GM19043 (cell line): ENCODE measurements at regions not wholly inside any gene's neighbourhood (a gene's known extent, or its start where the extent isn't known, plus 50 kb on each side); places are given as distances from the start of the nearest gene placed in this dataset.

Source experiments
- ATAC-seq: cut with Tn5 transposase; IDR thresholded peaks from one replicate; pipeline ENCODE4 v1.9.1; 2021; ENCODE audit warnings: low read depth; ENCODE audit not compliant: unreplicated experiment

DNA sequence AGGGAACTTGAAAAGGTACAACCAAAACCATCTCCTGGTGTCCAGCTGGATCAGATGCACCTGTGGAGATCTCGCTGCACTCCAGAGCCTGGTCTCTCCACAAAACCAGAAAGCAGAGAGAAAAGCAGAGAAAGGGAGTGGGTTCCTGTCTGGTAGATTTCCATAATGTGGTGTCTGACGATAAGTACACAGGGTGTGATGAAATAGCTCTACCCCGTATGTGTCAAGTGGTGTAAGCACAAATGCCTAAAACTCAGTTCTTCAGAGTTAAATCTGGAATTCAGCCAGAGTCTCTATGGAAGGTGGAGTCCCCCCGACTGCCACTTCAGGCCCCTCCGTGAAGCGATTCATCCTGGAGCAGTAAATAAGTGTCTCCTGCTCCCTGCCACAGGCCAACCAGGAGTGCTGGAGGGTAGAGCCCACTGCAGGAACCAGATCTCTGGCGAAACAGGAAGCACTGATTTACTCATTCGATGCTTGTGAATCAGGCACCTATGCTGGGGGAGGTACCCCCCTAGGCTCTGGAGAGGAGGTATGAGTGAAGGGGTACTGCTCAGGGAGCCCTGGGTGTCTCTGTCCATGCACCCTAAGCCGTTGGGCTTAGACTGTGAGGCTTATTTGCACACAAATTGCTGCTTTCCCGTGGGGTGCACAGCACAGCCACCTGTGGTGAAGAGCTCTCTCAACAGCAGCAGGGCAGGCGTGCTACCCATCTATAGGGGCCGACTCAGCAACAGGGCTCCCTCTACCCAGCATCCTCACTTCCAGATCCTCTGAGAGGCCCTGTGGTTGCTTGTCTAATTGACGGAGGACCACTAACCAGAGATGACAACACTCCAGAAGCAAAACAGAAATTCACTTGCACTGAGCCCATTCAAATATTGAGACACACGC, 97.1 kb upstream of the MYOCD start:
- ATAC-seq, result no peak

DNA sequence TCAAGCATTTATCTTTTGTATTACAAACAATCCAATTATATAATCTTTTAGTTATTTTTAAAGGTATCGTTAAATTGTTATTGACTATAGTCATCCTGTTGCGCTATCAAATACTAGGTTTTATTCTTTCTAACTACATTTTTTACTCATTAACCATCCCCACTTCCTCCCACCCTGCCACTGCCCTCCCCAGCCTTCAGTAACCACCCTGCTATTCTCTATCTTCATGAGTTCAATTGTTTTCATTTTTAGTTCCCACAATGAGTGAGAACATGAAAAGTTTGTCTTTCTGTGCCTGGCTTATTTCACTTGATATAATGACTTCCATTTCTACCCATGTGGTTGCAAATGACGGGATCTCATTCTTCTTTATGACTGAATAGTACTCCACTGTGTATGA, 94.1 kb upstream of the MYOCD start:
- no peak for ATAC-seq

DNA sequence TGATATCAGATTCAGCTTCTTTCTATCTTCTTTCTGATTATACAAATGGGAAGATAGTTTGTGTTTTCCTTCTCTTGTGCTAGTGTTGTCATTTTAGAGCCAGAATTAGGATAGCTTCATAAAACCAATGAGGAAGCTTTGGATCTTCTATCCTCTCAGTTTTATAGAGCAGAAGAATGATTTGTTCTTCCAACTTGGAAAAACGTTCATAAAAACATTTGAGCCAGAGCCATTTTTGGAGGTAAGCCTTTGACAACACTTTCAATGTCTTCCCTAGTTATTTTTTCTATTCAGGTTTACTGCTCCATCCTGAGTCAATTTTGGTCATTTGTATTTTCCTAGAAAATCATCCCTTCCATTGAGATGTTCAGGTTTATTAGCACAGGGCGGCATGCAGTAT, 91.2 kb upstream of the MYOCD start:
- no peak for ATAC-seq

DNA sequence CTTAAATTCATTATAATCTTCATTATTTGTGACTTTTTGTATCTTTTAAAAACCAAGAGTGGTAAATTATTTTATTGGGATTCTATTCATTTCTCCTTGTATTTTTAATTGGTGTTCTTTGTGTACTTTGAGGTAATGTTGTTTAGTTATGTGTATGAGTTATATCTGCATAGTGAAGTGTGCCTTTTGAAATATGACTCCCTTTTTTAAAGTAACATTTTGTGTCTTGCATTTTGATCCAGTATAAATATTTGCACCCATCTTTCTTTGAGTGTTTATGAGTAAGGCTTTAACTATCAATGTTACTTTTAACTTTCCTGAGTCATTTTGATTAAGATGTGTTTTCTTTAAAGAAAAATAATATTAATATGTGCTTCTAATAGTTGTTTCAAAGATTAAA, 90.0 kb upstream of the MYOCD start:
- ATAC-seq, result no peak

DNA sequence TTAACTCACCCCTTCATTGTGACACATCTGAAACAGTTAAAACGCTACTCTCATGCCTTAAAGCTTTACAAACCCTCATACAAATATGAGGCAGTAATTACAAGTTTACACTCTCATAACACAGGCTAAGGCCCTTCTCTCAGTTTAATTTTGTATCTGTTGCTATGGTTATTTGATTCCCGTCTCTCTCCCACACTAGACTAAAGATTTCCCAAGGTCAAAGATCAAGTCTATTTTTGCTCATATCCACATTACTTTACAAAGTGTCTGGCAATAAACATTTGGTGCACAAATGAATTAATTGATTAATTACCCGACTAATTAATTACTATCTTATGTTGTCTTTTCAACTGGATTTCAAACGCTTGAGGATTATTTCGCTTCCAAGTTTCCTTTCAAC, 86.4 kb upstream of the MYOCD start:
- no peak for ATAC-seq

DNA sequence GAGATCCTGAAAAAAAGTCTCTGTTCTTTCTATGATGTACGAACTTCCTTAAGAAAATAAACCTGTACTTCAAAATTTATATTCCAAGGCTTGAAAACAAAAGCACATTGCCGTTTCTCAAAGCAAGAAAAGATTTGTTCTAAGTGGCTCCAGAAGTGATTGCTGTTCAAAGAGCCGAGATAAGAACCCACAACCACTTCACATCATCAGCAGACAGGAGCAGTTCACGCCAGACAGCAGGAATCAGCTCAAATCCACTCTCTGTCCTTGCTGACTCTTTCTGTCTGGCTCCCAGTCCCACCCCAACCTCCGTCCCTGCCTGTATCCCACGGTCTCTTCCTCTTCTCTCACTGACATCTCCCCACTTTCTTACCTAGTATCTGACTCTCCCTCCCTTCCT, 85.0 kb upstream of the MYOCD start:
- no peak for ATAC-seq

DNA sequence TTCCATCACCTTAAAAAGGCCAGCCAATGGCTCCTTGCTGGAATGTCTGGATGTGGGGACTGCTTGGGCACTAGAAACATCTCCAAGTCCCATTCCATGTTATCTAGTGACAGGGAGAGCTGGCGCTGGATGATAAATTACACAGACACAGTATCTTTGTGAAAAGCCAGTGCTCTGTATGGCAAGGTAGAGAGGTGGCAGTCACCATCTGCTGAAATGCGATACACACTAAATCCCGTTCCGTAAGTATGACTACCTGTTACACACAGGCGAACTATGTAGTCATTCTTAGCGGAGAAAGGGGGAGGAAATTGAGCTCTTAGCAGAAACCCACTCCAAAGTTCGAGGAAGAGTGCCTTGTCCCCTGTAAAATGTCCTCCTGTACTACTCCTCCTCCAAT, 81.0 kb upstream of the MYOCD start:
- ATAC-seq, result no peak

DNA sequence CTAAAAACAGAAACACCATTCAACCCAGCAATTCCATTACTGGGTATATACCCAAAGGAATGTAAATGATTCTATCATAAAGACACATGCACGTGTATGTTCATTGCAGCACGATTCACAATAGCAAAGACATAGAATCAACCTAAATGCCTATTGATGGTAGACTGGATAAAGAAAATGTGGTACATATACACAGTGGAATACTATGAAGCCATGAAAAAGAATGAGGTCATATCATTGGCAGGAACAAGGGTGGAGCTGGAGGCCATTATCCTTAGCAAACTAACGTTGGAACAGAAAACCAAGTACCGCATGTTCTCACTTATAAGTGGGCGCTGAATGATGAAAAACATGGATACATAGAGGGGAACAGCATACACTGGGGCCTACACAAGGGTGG, 77.2 kb upstream of the MYOCD start:
- ATAC-seq, result no peak

DNA sequence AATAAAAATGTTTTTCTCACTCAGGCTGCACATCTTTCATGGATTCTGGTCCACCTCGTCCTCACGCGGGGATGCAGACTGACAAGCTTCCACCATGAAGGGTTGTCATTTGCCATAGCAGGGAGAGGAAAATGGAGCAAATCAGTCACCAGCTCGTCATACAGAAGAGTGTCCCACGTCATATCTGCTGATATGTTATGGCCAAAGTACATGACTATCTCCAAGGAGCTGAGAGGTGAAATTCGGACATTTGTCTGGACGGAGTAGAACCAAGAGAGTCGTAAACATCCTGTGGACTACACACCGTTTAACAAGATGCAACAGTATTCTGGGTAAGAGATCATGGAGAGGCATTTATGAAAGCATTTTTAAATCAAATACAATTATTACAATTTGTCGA, 75.3 kb upstream of the MYOCD start:
- no peak for ATAC-seq

DNA sequence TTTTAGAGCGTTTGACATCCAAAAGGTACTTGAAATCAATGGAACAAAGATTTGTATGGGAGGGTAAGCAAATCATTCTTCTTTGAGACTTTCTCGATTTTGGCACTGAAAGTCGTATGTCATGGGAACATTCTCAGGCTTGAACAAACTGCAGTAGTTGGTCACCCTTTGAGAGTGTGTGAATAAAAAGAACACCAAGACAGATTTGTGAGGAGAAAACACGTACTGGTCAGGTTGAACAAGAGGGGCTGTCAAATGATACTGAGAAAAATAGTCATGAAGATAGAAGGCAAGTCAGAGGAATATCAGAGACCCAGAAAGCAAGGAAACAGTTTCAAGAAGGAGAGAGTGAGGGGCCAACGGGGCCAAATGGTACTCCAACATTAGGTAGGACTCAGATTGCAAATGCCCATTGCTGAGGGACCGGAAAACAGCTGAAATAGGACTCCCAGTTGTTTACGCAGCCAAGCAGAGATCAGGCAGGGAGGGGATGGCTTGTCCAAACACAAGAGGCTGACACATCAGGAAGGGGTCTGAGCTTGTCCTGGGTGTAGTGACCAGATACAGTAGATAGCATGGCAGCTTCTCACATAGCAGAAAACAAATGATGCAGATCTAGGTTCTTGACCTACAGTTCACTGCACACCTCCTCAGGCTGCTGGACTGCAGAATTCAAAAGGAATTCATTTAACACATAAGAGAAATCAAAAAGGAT, 74.5 kb upstream of the MYOCD start:
- ATAC-seq, result no peak

DNA sequence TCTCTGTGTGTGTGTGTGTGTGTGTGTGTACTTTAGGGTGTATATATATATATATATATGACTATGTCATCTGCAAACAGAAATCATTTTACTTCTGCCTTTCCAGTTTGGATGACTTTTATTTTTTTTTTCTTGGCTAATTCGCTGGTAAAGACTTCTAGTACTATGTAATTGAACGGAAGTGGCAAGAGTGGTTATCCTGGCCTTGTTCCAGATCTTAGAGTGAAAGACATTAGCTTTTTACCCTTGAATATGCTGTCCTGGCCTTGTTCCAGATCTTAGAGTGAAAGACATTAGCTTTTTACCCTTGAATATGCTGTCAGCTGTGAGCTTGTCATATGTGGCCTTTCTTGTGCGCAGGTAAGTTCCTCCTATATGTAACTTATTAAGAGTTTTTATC, 72.7 kb upstream of the MYOCD start:
- no peak for ATAC-seq

DNA sequence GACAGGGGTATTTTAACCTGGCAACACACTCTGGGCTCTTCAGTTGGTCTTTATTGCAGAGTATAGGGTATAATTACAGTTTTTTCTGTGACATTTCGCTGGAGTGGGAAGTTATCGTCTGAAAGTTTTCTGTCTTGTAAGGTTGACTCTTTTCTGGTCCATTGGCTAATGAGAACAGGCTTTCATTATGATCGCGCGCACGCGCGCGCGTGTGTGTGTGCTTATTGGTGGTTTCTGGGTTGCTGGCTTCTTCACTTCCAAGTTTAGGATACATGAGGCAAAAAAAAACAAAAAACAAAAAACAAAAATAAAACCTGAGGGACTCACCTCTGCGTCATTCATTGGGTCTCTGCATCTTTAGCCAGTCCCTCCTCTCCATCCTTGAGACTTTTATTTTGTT, 68.7 kb upstream of the MYOCD start:
- ATAC-seq, result no peak

DNA sequence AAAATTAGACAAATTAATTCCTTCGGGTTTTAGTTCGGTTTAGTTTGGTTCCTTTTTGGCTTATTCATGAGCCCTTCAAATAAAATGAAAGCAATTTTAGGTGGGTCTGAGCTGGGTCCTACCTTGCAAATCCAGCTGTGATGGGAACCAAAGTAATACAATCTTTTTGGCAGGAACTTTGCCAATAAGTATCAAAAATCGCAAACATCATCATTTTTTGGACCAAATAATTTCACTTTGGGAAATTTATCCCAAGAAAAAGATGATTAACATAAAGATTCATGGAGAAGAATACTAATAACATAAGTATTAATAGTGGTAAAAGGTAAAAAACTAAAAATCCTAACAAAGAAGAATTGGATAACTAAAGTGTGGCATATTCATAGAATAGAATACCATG, 67.8 kb upstream of the MYOCD start:
- no peak for ATAC-seq

DNA sequence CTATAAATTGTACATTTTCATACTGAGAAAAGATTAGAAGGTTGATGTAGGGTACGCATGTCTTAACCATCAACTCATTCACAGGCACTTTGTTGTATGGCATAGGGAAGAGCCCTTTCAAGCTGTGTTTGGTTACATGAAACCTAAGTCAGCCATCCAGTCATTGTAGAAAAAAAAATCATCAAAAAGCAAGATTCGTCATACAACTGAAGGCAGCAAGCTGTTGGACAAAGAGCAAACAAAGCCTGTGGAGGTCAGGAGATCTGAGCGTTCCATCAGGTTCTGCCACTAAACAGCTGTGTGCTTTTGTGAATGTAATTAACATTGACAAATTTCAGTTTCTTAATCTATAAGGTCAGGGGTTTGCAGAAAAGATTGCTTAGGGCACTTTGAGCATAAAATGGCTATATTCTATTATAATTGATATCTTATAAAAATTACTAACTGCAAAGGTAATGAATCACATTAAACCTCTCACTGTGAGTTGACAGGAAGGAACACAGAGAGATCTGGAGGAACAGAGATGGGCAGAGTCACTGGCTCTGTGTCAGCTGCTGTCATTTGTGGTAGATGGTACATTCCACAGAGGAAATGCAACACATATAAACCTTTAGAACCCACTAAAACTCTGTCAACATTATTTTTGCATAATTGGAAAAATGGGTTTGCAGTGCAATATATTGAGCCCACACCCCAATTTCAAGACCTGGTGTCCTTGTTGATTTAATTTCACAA, 66.3 kb upstream of the MYOCD start:
- ATAC-seq, result no peak

DNA sequence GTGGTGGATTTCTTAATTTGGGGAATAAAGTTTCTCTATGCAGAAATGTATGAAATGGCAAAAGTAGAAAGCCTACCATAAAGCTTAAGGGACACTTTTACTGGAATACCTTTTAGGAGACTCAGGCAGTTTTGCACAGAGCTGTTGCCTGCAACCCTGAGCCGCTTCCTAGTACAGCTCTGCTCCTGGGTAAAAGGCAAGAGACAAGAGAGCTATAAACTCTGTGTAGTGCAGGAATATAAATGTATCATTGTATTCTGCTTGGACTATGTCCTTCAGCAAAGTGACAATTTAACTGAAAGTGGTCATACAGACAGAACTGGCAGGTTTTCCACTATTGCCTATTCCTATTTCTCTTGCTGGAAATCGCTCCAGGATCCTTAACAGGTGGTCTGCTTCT, 65.3 kb upstream of the MYOCD start:
- no peak for ATAC-seq

DNA sequence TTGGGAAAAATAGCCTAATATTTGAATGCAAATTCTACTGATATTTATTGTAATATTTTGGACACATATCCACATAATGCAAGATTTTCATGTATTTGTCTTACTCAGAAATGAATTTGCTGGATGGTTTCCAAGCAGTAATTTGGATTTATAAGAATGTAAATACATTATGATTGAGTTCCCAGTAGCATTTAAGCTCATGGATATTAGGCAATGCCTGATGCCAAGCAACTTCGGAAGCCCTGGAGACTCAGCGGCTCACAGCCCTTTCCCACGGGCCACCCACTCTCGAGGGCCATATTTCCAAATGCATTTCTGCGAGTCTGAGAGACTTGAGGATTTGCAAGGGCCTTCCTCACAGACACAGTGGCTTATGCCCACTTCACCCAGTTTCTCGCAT, 62.1 kb upstream of the MYOCD start:
- no peak for ATAC-seq

DNA sequence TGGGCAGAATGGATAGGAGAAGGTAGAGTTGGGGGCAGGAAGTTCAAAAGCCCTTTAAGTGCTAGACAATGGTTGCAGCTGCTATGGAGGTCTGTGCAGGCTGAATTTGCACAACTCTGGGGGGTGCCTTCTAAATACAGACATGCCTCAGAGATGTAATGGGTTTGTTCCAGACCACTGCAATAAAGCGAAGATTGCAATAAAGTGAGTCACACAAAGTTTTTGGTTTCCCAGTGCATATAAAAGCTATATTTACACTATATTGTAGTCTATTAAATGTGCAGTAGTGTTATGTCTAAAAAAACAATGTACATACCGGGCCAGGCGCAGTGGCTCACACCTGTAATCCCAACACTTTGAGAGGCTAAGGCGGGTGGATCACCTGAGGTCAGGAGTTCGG, 60.5 kb upstream of the MYOCD start:
- ATAC-seq, result no peak

DNA sequence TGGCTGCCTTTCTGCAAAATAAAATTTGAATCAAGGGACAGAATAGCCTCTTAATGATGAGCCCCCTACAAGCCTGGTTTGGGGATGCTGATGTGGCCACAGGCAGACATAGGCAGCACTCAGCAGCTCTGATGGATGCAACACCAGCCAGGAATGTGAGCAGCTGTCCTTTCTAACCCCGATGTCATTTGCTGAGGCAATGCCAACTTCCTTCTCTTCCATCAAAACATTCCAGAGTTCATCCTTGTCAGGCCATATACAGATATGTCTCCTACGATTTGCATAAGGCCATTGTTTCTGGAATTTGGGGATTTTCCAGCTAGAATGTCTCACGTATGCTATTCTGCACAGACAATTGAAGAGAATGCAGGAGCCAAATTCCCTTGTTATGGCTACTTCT, 52.1 kb upstream of the MYOCD start:
- no peak for ATAC-seq
